GM18508 (cell line): ENCODE measurements at regions not wholly inside any gene's neighbourhood (a gene's known extent, or its start where the extent isn't known, plus 50 kb on each side); places are given as distances from the start of the nearest gene placed in this dataset.

ENCODE experiments used
- ATAC-seq: cut with Tn5 transposase; IDR thresholded peaks from one replicate; pipeline ENCODE4 v1.9.1; 2021; ENCODE audit warnings: moderate number of reproducible peaks; ENCODE audit not compliant: insufficient read depth, unreplicated experiment

GRCh38 chrX:33465137-33465536 lies 253.8 kb upstream of the DMD start:
- ATAC-seq: no peak

GRCh38 chrX:33457102-33457501 lies 245.8 kb upstream of the DMD start:
- no peak for ATAC-seq

- ATAC-seq: no peak
These were observed 235.9 kb upstream of the DMD start for GRCh38 chrX:33447285-33447684.

GRCh38 chrX:33434256-33435092 lies 223.1 kb upstream of the DMD start:
- peak; percentile 65 for ATAC-seq

- ATAC-seq: no peak
These were observed 205.0 kb upstream of the DMD start for GRCh38 chrX:33416273-33416805.

GRCh38 chrX:33415459-33415858 lies 204.1 kb upstream of the DMD start:
- ATAC-seq: no peak

- ATAC-seq: no peak
These were observed 174.2 kb upstream of the DMD start for GRCh38 chrX:33385546-33385945.

- no peak for ATAC-seq
These were observed 168.5 kb upstream of the DMD start for GRCh38 chrX:33379839-33380238.

- ATAC-seq: no peak
These were observed 146.3 kb upstream of the DMD start for GRCh38 chrX:33357606-33358005.

- no peak for ATAC-seq
These were observed 127.9 kb upstream of the DMD start for GRCh38 chrX:33339219-33339618.

GRCh38 chrX:33336783-33337182 lies 125.4 kb upstream of the DMD start:
- ATAC-seq: no peak

- ATAC-seq: no peak
These were observed 121.9 kb upstream of the DMD start for GRCh38 chrX:33333271-33333670.

- no peak for ATAC-seq
These were observed 119.4 kb upstream of the DMD start for GRCh38 chrX:33330798-33331197.

- no peak for ATAC-seq
These were observed 112.8 kb upstream of the DMD start for GRCh38 chrX:33324099-33324498.

- ATAC-seq: no peak
These were observed 96.6 kb upstream of the DMD start for GRCh38 chrX:33307911-33308354.

GRCh38 chrX:33298622-33299021 lies 87.3 kb upstream of the DMD start:
- ATAC-seq: no peak

- no peak for ATAC-seq
These were observed 74.2 kb upstream of the DMD start for GRCh38 chrX:33285550-33285949.

GRCh38 chrX:33277046-33277445 lies 65.7 kb upstream of the DMD start:
- ATAC-seq: no peak

- no peak for ATAC-seq
These were observed 62.2 kb upstream of the DMD start for GRCh38 chrX:33273535-33273934.

GRCh38 chrX:33272986-33273385 lies 61.6 kb upstream of the DMD start:
- ATAC-seq: no peak
